ENCODE measurements at regions not wholly inside any gene's neighbourhood (a gene's known extent, or its start where the extent isn't known, plus 50 kb on each side); places are given as distances from the start of the nearest gene placed in this dataset.
A peak's percentile ranks its signal among the peaks of the same experiment; 100 is the strongest.

- no peak for TF ChIP-seq ETS2 (tag; IDR thresholded peaks at IDR 0.05; ENCODE audit: borderline replicate concordance, poor library complexity, severe bottlenecking)
- no peak for TF ChIP-seq ILK (tag; IDR thresholded peaks at IDR 0.05; ENCODE audit: borderline replicate concordance, low read depth)
- no peak for TF ChIP-seq E2F6 (IDR thresholded peaks at IDR 0.05; ENCODE audit: borderline replicate concordance in 1 of 2, extremely low read depth in 1 of 2, insufficient read depth in 1 of 2, insufficient read length in 1 of 2, low read depth in 1 of 2, low read length in 1 of 2, poor library complexity in 1 of 2, severe bottlenecking in 1 of 2)
- no peak for TF ChIP-seq ZNF507 (tag; conservative IDR thresholded peaks at IDR 0.05)
- no peak for TF ChIP-seq ZNF695 (CRISPR knock-in tag; IDR thresholded peaks at IDR 0.05)
- TF ChIP-seq ATF6 (CRISPR knock-in tag; IDR thresholded peaks at IDR 0.05), result no peak
- TF ChIP-seq CEBPZ (IDR thresholded peaks at IDR 0.05; ENCODE audit: borderline replicate concordance, low read depth, low read length), result no peak
- no peak for TF ChIP-seq ZNF518B (CRISPR knock-in tag; IDR thresholded peaks at IDR 0.05)
- peak; percentile 100 for TF ChIP-seq JUND (IDR thresholded peaks at IDR 0.05; ENCODE audit: borderline replicate concordance, low read depth, low read length)
- TF ChIP-seq JUND (tag; IDR thresholded peaks at IDR 0.05; ENCODE audit: borderline replicate concordance, low read depth, low read length), result peak; percentile 99
- no peak for TF ChIP-seq PTRF (tag; IDR thresholded peaks at IDR 0.05)
- TF ChIP-seq ZNF133 (CRISPR knock-in tag; IDR thresholded peaks at IDR 0.05), result no peak
- no peak for TF ChIP-seq ASH1L (IDR thresholded peaks at IDR 0.05; ENCODE audit: borderline replicate concordance, low read depth, partially characterized antibody)
- no peak for TF ChIP-seq ZC3H4 (CRISPR knock-in tag; IDR thresholded peaks at IDR 0.05; ENCODE audit: borderline replicate concordance)
- no peak for TF ChIP-seq XRCC3 (IDR thresholded peaks at IDR 0.05)
- TF ChIP-seq MCM3 (IDR thresholded peaks at IDR 0.05), result no peak
- no peak for TF ChIP-seq CCAR2 (IDR thresholded peaks at IDR 0.05; ENCODE audit: low read depth, low read length)
- no peak for TF ChIP-seq HCFC1 (IDR thresholded peaks at IDR 0.05; ENCODE audit: low read depth, low read length)
- TF ChIP-seq CBX5 (IDR thresholded peaks at IDR 0.05; ENCODE audit: borderline replicate concordance, low read depth), result no peak
Observed at GRCh38 chr2:8004250-8004681, 677.6 kb upstream of the ID2 start (continued).

Measured in K562 (cell line).